Endothelial cell of umbilical vein (primary cell): ENCODE measurements at regions not wholly inside any gene's neighbourhood (a gene's known extent, or its start where the extent isn't known, plus 50 kb on each side); places are given as distances from the start of the nearest gene placed in this dataset.

ENCODE experiments used
- BruUV-seq: library from RNA; stranded (reverse); fragments of 400-500 nt; replicated peaks from 2 replicates; lab custom pipeline; 2021; lab: Mats Ljungman, UMichigan
- CTCF ChIA-PET: fragments of 300-600, 350-600 bp; sonication (Branson Sonifier 250); formaldehyde crosslinking; loops from one replicate; lab custom pipeline; 2021; ENCODE audit warnings: antibody characterized with exemption, inconsistent platforms; lab: Charles Lee
- POLR2A ChIA-PET: fragments of 300-600, 350-600 bp; sonication (Branson Sonifier 250); formaldehyde crosslinking; loops from one replicate; lab custom pipeline; 2021; ENCODE audit warnings: antibody characterized with exemption, inconsistent platforms; lab: Charles Lee
- DNase-seq: peaks from one replicate; pipeline ENCODE4 v3.0.0-alpha.2; 2011; ENCODE audit warnings: low read depth, low spot score
- FAIRE-seq: peaks from 2 replicates; lab custom pipeline; 2011; peaks lifted over from hg19 to GRCh38; lab: Jason Lieb, UNC
- H2AFZ ChIP-seq: 2 replicates; pipeline ENCODE4 v1.6.0; 2012; ENCODE audit warnings: low read depth, low read length, control low read depth, inconsistent platforms
- H3K27ac ChIP-seq: 2 replicates; pipeline ENCODE4 v1.5.1; 2011; ENCODE audit warnings: low read depth, mild to moderate bottlenecking, control low read depth, low read length, moderate library complexity; ENCODE audit not compliant: insufficient read depth
- H3K27me3 ChIP-seq, 2 experiments: 2 replicates each; pipeline versions ENCODE4 v1.6.0 to v1.6.1; 2011; ENCODE audit warnings: low read length in 2 of 2, mixed read lengths in 1 of 2; ENCODE audit not compliant: control insufficient read depth in 2 of 2, insufficient read depth in 2 of 2
- H3K36me3 ChIP-seq, 2 experiments: 2 replicates in 1 of 2; 3 replicates in 1 of 2; pipeline ENCODE4 v1.5.1; 2011; ENCODE audit warnings: low read length in 2 of 2, mild to moderate bottlenecking in 1 of 2, moderate library complexity in 1 of 2; ENCODE audit not compliant: control insufficient read depth in 2 of 2, insufficient read depth in 2 of 2; ENCODE audit errors: extremely low read depth in 1 of 2
- H3K4me1 ChIP-seq: 3 replicates; pipeline ENCODE4 v1.5.1; 2011; ENCODE audit warnings: mild to moderate bottlenecking, low read length; ENCODE audit not compliant: control insufficient read depth, insufficient read depth; ENCODE audit errors: extremely low read depth
- H3K4me2 ChIP-seq: 2 replicates; pipeline ENCODE4 v1.6.1; 2011; ENCODE audit warnings: low read length, control low read depth, mixed read lengths; ENCODE audit not compliant: insufficient read depth
- H3K4me3 ChIP-seq, 3 experiments: fragments of 200-600 bp in 1 of 3; sonication (generic), shearing (Covaris generic) in 1 of 3; replicated peaks in 1 of 3; 2 replicates each; pipeline ENCODE4 v1.5.1; 2011 to 2016; ENCODE audit warnings: control low read depth in 3 of 3, low read length in 3 of 3, mild to moderate bottlenecking in 2 of 3, inconsistent platforms in 1 of 3, low read depth in 1 of 3, moderate library complexity in 1 of 3; ENCODE audit not compliant: insufficient read depth in 1 of 3
- H3K79me2 ChIP-seq: 2 replicates; pipeline ENCODE4 v1.6.0; 2012; ENCODE audit warnings: low read length, inconsistent platforms; ENCODE audit not compliant: control insufficient read depth, insufficient read depth
- H3K9ac ChIP-seq: replicated peaks from 2 replicates; pipeline ENCODE3; 2011; ENCODE audit warnings: low read length, control low read depth; ENCODE audit not compliant: insufficient read depth; ENCODE audit errors: extremely low read depth
- H3K9me1 ChIP-seq: replicated peaks from 3 replicates; pipeline ENCODE4 v1.6.0; 2011; ENCODE audit warnings: mild to moderate bottlenecking, low read length; ENCODE audit not compliant: control insufficient read depth, insufficient read depth; ENCODE audit errors: extremely low read depth
- H3K9me3 ChIP-seq: replicated peaks from 2 replicates; pipeline ENCODE4 v1.5.1; 2012; ENCODE audit warnings: low read length, inconsistent platforms; ENCODE audit not compliant: control insufficient read depth, insufficient read depth
- H4K20me1 ChIP-seq: replicated peaks from 2 replicates; pipeline ENCODE3; 2011; ENCODE audit warnings: mild to moderate bottlenecking, low read length; ENCODE audit not compliant: control insufficient read depth, insufficient read depth; ENCODE audit errors: extremely low read depth
- CTCF ChIP-seq, 2 donors: IDR thresholded peaks; 1 replicate in 1 of 2; 2 replicates in 1 of 2; pipeline ENCODE4 v1.5.1; 2011; ENCODE audit warnings: low read length in 2 of 2, mild to moderate bottlenecking in 2 of 2, moderate library complexity in 2 of 2, control low read depth in 1 of 2, inconsistent platforms in 1 of 2, low read depth in 1 of 2; ENCODE audit not compliant: insufficient read depth in 1 of 2; ENCODE audit errors: extremely low read depth in 1 of 2
- EZH2 ChIP-seq: IDR thresholded peaks from 2 replicates; pipeline ENCODE4 v1.6.1; 2012; ENCODE audit warnings: borderline replicate concordance, low read depth, mild to moderate bottlenecking, moderate library complexity, low read length, inconsistent platforms; ENCODE audit not compliant: severe bottlenecking
- FOS ChIP-seq: IDR thresholded peaks from 2 replicates; pipeline ENCODE4 v1.6.1; 2011; ENCODE audit warnings: mild to moderate bottlenecking, low read length, moderate library complexity, borderline replicate concordance; ENCODE audit not compliant: insufficient read depth
- GATA2 ChIP-seq: IDR thresholded peaks from 2 replicates; pipeline ENCODE4 v1.7.0; 2011; ENCODE audit warnings: low read depth, mild to moderate bottlenecking, moderate library complexity, mixed read lengths, low read length; ENCODE audit not compliant: insufficient read length, insufficient read depth
- JUN ChIP-seq: IDR thresholded peaks from 2 replicates; pipeline ENCODE4 v1.6.1; 2011; ENCODE audit warnings: borderline replicate concordance, low read depth; ENCODE audit not compliant: insufficient read length, insufficient read depth
- MAX ChIP-seq: IDR thresholded peaks from 2 replicates; pipeline ENCODE4 v1.6.1; 2011; ENCODE audit not compliant: insufficient read depth, insufficient read length
- MYC ChIP-seq: IDR thresholded peaks from one replicate; pipeline ENCODE4 v1.6.1; 2011; ENCODE audit warnings: mild to moderate bottlenecking, low read depth, low read length
- POLR2A ChIP-seq: IDR thresholded peaks from 2 replicates; pipeline ENCODE4 v1.6.1; 2012; ENCODE audit warnings: low read depth, mild to moderate bottlenecking, control low read depth, low read length
- POLR2AphosphoS5 ChIP-seq: IDR thresholded peaks from 2 replicates; pipeline ENCODE4 v1.6.1; 2012; ENCODE audit warnings: low read depth, mild to moderate bottlenecking, control low read depth, low read length, moderate library complexity; ENCODE audit not compliant: insufficient read depth
- dilution Hi-C: fragments of 300-500 bp; cut with MboI; formaldehyde crosslinking; loops from one replicate; pipeline ENCODE4 v1.15.0; 2019; ENCODE audit warnings: low sequenced_read_pairs; ENCODE audit not compliant: extremely low pct_ligation_motif_present
- intact Hi-C: fragments of 100-400 bp; cut with micrococcal nuclease; formaldehyde crosslinking; loops from one replicate; pipeline ENCODE4 v1.10.0; 2022

GRCh38 chr2:144331674-144332355 is 188.1 kb downstream of the ZEB2 start:
- peak; percentile 22 to 49 for TF ChIP-seq CTCF (IDR thresholded peaks at IDR 0.05; ENCODE audit: extremely low read depth in 1 of 2, insufficient read depth in 1 of 2, low read depth in 1 of 2, low read length in 2 of 2)
- TF ChIP-seq MYC, result peak; percentile 39
- TF ChIP-seq MAX, result no peak
- no peak for TF ChIP-seq POLR2A
- TF ChIP-seq GATA2, result no peak
- peak; percentile 67 for TF ChIP-seq POLR2AphosphoS5
- no peak for TF ChIP-seq FOS
- TF ChIP-seq EZH2, result no peak
- TF ChIP-seq JUN, result no peak
- Histone ChIP-seq H3K9ac (peak overlapping the region; percentile 97), H3K27ac (peak overlapping the region; percentile 85), H3K4me3 (peak overlapping the region; percentile 71 to 93 (median 92)), H3K27me3 (no peaks in the 10 kb centered on the region), H3K36me3 (no peaks in the 10 kb centered on the region), H3K4me2 (peak overlapping the region; percentile 100), H4K20me1 (no peaks in the 10 kb centered on the region), H3K4me1 (peaks cover 15% of the 10 kb centered on the region), H3K9me1 (no peaks in the 10 kb centered on the region), H2AFZ (peak overlapping the region; percentile 90), H3K79me2 (peaks cover 7% of the 10 kb centered on the region), H3K9me3 (no peaks in the 10 kb centered on the region)
- ChIA-PET CTCF (interaction anchor here (0.6 to 2.4 kb wide), 6 partner anchors 9 to 1421 kb away, joined by 3 to 5 read pairs (median 4); no protein-coding TSS in a partner anchor), POLR2A (no interaction called here)
- DNase-seq (peak; percentile 76), FAIRE-seq (peak; percentile 4)
- no TSS peak for BruUV-seq
- dilution Hi-C loops (no loop called here), intact Hi-C loops (loop anchor here (1.0 to 5.0 kb wide), 9 partner anchors 18 to 1420 kb away; no protein-coding TSS in a partner anchor)
